Fibroblast of lung (primary cell): ENCODE measurements at regions not wholly inside any gene's neighbourhood (a gene's known extent, or its start where the extent isn't known, plus 50 kb on each side); places are given as distances from the start of the nearest gene placed in this dataset.

Experiments used
- DNase-seq, 2 donors: peaks; one replicate each; pipeline versions ENCODE4 v3.0.0 to v3.0.0-alpha.2; 2010; ENCODE audit warnings: low read depth in 2 of 2
- H2AFZ ChIP-seq: 2 replicates; pipeline ENCODE4 v1.5.1; 2012; ENCODE audit warnings: low read length, control low read depth, inconsistent platforms
- H3K27ac ChIP-seq: 2 replicates; pipeline ENCODE4 v1.5.1; 2011; ENCODE audit warnings: low read length, control low read depth; ENCODE audit not compliant: insufficient read depth
- H3K27me3 ChIP-seq: 2 replicates; pipeline ENCODE4 v1.5.1; 2011; ENCODE audit warnings: mild to moderate bottlenecking, low read length; ENCODE audit not compliant: control insufficient read depth, insufficient read depth
- H3K36me3 ChIP-seq: 2 replicates; pipeline ENCODE4 v1.5.1; 2011; ENCODE audit warnings: low read length; ENCODE audit not compliant: control insufficient read depth, insufficient read depth
- H3K4me1 ChIP-seq: 2 replicates; pipeline ENCODE4 v1.5.1; 2011; ENCODE audit warnings: low read length; ENCODE audit not compliant: control insufficient read depth, insufficient read depth; ENCODE audit errors: extremely low read depth
- H3K4me2 ChIP-seq: 2 replicates; pipeline ENCODE4 v1.5.1; 2011; ENCODE audit warnings: low read length, control low read depth; ENCODE audit not compliant: insufficient read depth; ENCODE audit errors: extremely low read depth
- H3K4me3 ChIP-seq, 4 experiments: fragments of 200-600 bp in 1 of 4; sonication (generic) in 1 of 4; replicated peaks in 1 of 4; 2 replicates each; pipeline ENCODE4 v1.5.1; 2011 to 2016; ENCODE audit warnings: low read length in 4 of 4, low read depth in 3 of 4, mild to moderate bottlenecking in 3 of 4, control low read depth in 2 of 4, inconsistent platforms in 1 of 4, mixed read lengths in 1 of 4; ENCODE audit not compliant: insufficient read depth in 1 of 4; ENCODE audit errors: control extremely low read depth in 1 of 4
- H3K79me2 ChIP-seq: 2 replicates; pipeline ENCODE4 v1.5.1; 2012; ENCODE audit warnings: mild to moderate bottlenecking, low read length, inconsistent platforms; ENCODE audit not compliant: control insufficient read depth, insufficient read depth
- H3K9ac ChIP-seq: 2 replicates; pipeline ENCODE4 v1.5.1; 2011; ENCODE audit warnings: mild to moderate bottlenecking, low read length, control low read depth; ENCODE audit not compliant: insufficient read depth
- H3K9me3 ChIP-seq: 2 replicates; pipeline ENCODE4 v1.5.1; 2012; ENCODE audit warnings: low read depth, low read length; ENCODE audit not compliant: control insufficient read depth, insufficient read depth
- H4K20me1 ChIP-seq: 2 replicates; pipeline ENCODE4 v1.5.1; 2011; ENCODE audit warnings: low read length; ENCODE audit not compliant: control insufficient read depth, insufficient read depth; ENCODE audit errors: extremely low read depth
- EZH2 ChIP-seq: IDR thresholded peaks from 2 replicates; pipeline ENCODE4 v1.5.1; 2012; ENCODE audit warnings: low read length, control low read depth, mild to moderate bottlenecking; ENCODE audit errors: missing control alignments
- TF ChIP-seq, protein P1 (sequence below), 2 donors: IDR thresholded peaks in 1 of 2; conservative IDR thresholded peaks in 1 of 2; 1 replicate in 1 of 2; 2 replicates in 1 of 2; pipeline ENCODE4 v1.5.1; 2011 to 2012; ENCODE audit warnings: low read length in 2 of 2, control low read depth in 1 of 2, inconsistent platforms in 1 of 2, low read depth in 1 of 2, mild to moderate bottlenecking in 1 of 2

- H3K9me3 ChIP-seq: no peaks in the 10 kb centered on the region
- no peaks in the 10 kb centered on the region for H3K27me3 ChIP-seq
- H3K79me2 ChIP-seq: no peaks in the 10 kb centered on the region
- no peak overlapping the region for H3K4me2 ChIP-seq
- H3K4me1 ChIP-seq: no peaks in the 10 kb centered on the region
- TF ChIP-seq, protein P1, sequence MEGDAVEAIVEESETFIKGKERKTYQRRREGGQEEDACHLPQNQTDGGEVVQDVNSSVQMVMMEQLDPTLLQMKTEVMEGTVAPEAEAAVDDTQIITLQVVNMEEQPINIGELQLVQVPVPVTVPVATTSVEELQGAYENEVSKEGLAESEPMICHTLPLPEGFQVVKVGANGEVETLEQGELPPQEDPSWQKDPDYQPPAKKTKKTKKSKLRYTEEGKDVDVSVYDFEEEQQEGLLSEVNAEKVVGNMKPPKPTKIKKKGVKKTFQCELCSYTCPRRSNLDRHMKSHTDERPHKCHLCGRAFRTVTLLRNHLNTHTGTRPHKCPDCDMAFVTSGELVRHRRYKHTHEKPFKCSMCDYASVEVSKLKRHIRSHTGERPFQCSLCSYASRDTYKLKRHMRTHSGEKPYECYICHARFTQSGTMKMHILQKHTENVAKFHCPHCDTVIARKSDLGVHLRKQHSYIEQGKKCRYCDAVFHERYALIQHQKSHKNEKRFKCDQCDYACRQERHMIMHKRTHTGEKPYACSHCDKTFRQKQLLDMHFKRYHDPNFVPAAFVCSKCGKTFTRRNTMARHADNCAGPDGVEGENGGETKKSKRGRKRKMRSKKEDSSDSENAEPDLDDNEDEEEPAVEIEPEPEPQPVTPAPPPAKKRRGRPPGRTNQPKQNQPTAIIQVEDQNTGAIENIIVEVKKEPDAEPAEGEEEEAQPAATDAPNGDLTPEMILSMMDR (conservative IDR thresholded peaks at IDR 0.05 in 1 of 2, IDR thresholded peaks at IDR 0.05 in 1 of 2; ENCODE audit: low read depth in 1 of 2, low read length in 2 of 2): no peak
- no peak for TF ChIP-seq EZH2
- no peak overlapping the region for H3K4me3 ChIP-seq
- no peaks in the 10 kb centered on the region for H4K20me1 ChIP-seq
- H3K36me3 ChIP-seq: no peaks in the 10 kb centered on the region
- H2AFZ ChIP-seq: no peak overlapping the region
- H3K27ac ChIP-seq: no peak overlapping the region
- no peak overlapping the region for H3K9ac ChIP-seq
- DNase-seq: no peak
Measured at GRCh38 chr4:38568768-38569167, 95.2 kb upstream of the KLF3 start.

DNA sequence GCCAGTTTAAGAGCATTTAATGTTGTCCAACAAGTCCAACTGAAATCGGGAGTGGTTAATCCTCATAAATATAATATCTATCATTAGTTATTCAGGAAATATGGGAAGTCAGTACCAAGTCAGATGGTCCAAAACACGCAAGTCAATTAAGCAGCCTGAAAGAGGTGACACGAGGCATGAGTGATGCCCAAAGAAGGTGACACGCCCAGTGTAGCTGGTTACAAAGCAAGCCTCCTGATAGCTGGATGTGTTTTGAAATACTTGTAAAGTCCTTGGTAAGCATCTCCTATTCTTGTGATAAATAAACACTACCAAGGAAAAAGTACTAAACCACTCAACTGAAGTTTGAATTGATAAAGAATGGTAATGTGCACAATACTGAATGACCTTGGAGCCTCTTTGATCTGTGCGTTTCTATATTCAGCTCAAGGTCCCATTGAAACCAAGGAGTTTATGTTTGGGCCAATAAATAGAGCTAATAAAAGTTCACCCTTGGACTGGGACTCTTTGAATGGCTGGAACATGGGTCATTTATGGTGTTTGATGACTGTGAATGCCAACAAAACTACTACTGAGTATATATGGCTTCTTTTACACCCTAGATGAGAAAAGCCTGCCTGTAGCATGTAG is 93.2 kb upstream of the KLF3 start:
- Histone ChIP-seq H3K4me3 (no peak overlapping the region), H3K9ac (no peak overlapping the region), H3K36me3 (no peaks in the 10 kb centered on the region), H3K9me3 (no peaks in the 10 kb centered on the region), H3K4me1 (no peaks in the 10 kb centered on the region), H4K20me1 (no peaks in the 10 kb centered on the region), H2AFZ (no peak overlapping the region), H3K79me2 (no peaks in the 10 kb centered on the region), H3K27ac (no peak overlapping the region), H3K27me3 (no peaks in the 10 kb centered on the region), H3K4me2 (no peak overlapping the region)
- DNase-seq: no peak
- TF ChIP-seq, protein P1 (conservative IDR thresholded peaks at IDR 0.05 in 1 of 2, IDR thresholded peaks at IDR 0.05 in 1 of 2; ENCODE audit: low read depth in 1 of 2, low read length in 2 of 2): no peak
- TF ChIP-seq EZH2: no peak

DNA sequence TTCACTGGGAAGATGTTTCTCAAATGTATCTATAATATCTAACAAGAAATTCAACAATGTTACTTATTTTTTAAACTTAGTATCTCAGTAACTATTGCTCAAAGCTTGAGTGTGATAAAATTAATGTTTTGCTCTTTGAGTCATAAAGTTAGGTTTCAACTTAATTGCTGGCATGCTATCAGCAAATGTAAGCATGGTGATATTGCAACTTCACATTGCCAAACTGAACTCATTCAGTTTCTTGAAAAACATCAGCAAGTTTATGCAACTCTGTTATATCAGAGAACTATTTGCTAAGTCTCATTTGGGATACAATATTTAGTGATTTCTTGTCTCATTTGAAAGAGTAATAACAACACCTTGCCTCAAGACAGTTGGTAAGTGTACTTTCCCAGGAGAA is 91.2 kb upstream of the KLF3 start:
- DNase-seq: peak in 1 of 2 donors; percentile 53
- H3K9me3 ChIP-seq: no peaks in the 10 kb centered on the region
- no peaks in the 10 kb centered on the region for H3K79me2 ChIP-seq
- no peaks in the 10 kb centered on the region for H3K4me1 ChIP-seq
- H3K4me2 ChIP-seq: no peak overlapping the region
- no peaks in the 10 kb centered on the region for H4K20me1 ChIP-seq
- H3K36me3 ChIP-seq: no peaks in the 10 kb centered on the region
- no peak overlapping the region for H2AFZ ChIP-seq
- H3K4me3 ChIP-seq: no peak overlapping the region
- TF ChIP-seq EZH2: no peak
- TF ChIP-seq, protein P1 (conservative IDR thresholded peaks at IDR 0.05 in 1 of 2, IDR thresholded peaks at IDR 0.05 in 1 of 2; ENCODE audit: low read depth in 1 of 2, low read length in 2 of 2): no peak
- H3K27ac ChIP-seq: no peak overlapping the region
- no peaks in the 10 kb centered on the region for H3K27me3 ChIP-seq
- H3K9ac ChIP-seq: no peak overlapping the region
